ENCODE measurements at regions not wholly inside any gene's neighbourhood (a gene's known extent, or its start where the extent isn't known, plus 50 kb on each side); places are given as distances from the start of the nearest gene placed in this dataset. TPM values are rescaled to one million over a fixed set of nuclear protein-coding genes. Genes with fewer than 3 reads are reported as not detected.

DNA sequence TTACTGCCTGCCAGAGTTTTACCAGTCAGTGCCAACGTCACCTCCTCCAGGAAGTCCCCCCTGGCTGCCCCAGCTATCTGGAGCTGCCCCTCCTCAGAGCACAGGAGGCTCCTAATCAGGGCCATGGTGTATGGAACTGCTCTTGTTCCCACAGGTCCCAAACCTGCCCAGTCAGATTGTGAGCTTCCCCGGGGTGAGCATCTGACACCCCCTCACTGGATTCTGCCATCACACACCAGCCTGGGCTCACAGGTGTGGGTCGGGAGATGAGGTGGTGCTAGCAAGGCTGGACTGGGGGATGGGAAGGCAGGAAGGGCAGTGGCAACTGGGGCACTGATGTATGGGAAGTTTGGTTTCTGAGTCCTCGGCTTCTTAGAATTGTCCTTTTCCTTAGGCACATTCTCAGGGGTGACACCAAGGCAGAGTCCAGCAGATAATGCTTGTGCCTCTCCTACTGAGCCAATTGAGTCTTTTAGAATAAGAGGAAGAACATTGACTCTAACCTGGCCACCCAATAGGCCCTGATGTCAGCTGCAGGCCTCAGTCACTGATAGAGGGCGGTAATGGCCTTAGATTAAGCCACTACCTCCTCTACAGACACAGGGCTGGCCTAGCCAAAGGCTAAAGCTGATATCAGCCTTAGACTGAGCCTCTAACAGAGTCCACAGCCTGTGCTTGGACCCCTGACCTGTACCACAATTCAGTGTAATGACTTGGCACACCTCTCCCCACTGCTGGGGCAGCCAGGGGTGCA is 107.9 kb downstream of the WSCD1 start:
- no peaks in the 10 kb centered on the region for H3K27me3 ChIP-seq (ENCODE audit: control insufficient read depth, insufficient read depth, low read length)
- POLR2A ChIA-PET = no interaction called here
- H3K9me3 ChIP-seq (ENCODE audit: control insufficient read depth, insufficient read depth, low read length) = peaks cover 13% of the 10 kb centered on the region
- no peak overlapping the region for H3K4me3 ChIP-seq (ENCODE audit: low read depth, low read length)
- no peak for TF ChIP-seq CTCF (IDR thresholded peaks at IDR 0.05; ENCODE audit: low read depth, low read length)
- no peak overlapping the region for H3K27ac ChIP-seq (ENCODE audit: low read depth, low read length)
- CTCF ChIA-PET = no interaction called here
- no peak for DNase-seq (ENCODE audit: low read depth, low spot score)

Small RNA genes in the stretch of these regions (small RNA-seq; reads per million reads assigned to genes)
- not detected for gene RNU6-1264P (ENCODE audit: insufficient read length, low read depth)
